Activated CD4-positive, alpha-beta T cell treated with anti-CD3 and anti-CD28 coated beads, Interleukin-2, amount 50 U/mL, for 48 hours (primary cell): ENCODE measurements at regions not wholly inside any gene's neighbourhood (a gene's known extent, or its start where the extent isn't known, plus 50 kb on each side); places are given as distances from the start of the nearest gene placed in this dataset.
"Not testable (repeated sequence)": the region's sequence is repeated elsewhere in the genome, so short reads cannot be mapped to it uniquely, and the experiment has no call there.

Experiments
- DNase-seq, 2 experiments: peaks; one replicate each; pipeline ENCODE4 v3.0.0-alpha.2; 2020

- no peak for DNase-seq
Observed at GRCh38 chr11:130979386-130979972, 63.2 kb upstream of the SNX19 start.

DNA sequence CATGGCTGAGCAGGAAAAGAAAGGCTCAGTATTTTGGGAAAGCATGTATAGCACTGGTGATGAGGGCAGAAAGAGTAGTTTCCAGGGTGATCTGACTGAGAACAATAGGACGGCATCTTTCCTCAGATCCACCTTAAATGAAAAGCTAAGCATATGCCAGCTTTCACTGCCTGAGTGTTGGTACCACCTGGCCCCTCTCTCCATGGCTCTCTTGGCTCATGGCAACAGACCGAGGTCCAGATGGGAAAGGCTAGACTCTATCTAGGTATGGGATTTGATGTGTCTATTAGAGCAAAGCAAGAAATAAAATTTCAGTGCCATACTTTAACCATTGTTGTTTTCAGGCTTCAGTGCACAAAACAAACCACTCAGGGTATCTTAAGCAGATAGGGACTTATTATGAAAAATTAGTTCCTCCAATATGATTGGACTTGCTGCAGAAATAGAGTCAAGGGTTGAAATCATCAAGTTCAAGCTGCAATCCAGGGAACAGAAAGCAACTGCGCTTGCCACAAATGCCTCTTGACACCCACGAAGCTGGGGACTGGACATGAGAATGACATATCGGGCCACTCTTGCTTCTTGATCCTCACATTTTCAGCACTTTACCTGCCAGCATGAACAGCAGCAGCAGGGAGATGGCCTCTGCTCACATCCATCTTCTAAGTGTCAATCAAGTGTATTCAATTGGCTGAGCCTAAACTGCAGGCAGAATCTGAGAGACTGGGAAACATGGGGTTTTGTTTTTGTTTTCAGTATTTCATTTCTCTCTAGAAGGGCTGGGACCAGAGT is 64.0 kb upstream of the SNX19 start:
- DNase-seq: no peak

DNA sequence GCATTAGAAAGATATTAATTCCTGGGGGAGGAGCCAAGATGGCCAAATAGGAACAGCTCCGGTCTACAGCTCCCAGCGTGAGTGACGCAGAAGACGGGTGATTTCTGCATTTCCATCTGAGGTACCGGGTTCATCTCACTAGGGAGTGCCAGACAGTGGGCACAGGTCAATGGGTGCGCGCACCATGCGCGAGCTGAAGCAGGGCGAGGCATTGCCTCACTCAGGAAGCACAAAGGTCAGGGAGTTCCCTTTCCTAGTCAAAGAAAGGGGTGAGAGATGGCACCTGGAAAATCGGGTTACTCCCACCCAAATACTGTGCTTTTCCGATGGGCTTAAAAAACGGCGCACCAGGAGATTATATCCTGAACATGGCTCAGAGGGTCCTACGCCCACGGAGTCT is 68.0 kb upstream of the SNX19 start:
- not testable (repeated sequence) for DNase-seq

GRCh38 chr11:130992788-130993187 is 76.5 kb upstream of the SNX19 start:
- no peak for DNase-seq

- DNase-seq: no peak
Observed at GRCh38 chr11:130994043-130994442, 77.8 kb upstream of the SNX19 start.

GRCh38 chr11:130995266-130995665 is 79.0 kb upstream of the SNX19 start:
- DNase-seq: no peak

- DNase-seq: no peak
Observed at GRCh38 chr11:130997278-130997677, 81.0 kb upstream of the SNX19 start.

DNA sequence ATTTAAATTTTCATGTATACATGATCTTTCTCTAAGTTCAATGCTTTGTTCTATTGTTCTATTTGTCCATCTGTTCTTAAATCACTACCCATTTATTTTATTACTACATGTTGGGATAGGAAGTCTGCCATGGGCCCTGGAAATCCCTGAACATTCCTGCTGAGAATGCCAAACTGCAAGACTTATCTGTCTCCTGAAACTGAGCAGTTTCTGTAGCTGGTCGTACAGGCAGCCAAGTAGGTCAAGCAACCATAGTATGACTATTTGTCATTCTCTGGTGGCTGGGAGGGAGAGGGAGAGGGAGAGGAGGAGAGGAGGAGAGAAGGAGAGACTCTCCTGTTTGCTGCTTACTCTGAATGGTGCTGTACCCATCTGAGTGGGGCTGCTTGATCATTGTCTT is 82.8 kb upstream of the SNX19 start:
- DNase-seq: no peak

- DNase-seq: no peak
Observed at GRCh38 chr11:130999992-131000770, 83.9 kb upstream of the SNX19 start.

DNA sequence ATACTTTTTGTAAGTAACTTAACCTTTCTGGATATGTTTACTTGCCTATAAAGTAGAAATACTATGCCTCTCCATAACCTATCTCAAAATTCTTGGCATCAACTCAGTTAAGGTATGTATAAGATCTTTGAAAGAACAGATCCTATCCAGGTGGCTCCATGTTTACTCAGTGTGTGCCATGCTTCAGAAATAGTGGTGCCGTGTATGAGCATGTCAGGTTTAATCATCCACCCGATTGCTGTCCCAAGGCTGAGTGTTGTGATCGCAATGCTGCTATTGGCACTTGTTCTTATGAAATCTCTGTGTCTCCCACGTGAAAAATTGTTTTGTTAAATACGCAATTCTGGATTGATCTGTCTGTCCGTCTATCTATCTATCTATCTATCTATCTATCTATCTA is 85.9 kb upstream of the SNX19 start:
- no peak for DNase-seq

DNA sequence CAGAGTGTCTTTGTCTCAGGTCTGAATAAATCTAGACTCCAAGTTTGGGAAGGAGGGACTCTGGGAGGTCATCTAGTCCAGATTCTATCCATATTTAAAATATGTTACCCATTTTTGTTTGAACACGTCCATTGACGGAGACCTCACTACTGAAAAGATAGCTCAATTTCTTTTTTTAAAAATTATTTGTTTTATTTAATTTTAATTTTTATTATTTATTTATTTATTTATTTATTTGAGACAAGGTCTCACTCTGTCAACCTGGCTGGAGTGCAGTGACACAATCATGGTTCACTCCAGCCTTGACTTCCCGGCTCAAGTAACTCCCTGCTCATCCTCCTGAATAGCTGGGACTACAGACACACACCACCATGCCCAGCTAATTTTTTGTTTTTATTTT is 89.5 kb upstream of the SNX19 start:
- no peak for DNase-seq

DNA sequence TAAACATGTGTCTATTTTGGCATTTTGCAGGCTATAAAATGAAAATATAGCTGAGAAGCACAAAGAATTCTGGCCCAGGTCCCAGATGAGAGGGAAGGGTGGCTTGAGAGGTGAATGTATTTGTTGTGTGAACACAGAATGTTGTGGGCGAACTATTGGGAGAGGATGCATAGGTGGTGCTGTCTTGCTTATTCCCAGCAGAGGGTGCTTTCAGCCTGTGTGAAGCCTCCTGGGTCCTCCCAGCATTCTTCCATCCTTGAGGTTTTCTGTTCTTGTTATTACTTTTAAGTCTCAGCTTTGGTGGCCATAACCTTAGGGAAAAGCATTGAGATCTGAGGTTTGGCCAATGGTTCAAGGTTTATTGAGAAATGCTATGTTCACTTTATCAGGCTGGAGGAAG is 108.7 kb upstream of the SNX19 start:
- no peak for DNase-seq

DNA sequence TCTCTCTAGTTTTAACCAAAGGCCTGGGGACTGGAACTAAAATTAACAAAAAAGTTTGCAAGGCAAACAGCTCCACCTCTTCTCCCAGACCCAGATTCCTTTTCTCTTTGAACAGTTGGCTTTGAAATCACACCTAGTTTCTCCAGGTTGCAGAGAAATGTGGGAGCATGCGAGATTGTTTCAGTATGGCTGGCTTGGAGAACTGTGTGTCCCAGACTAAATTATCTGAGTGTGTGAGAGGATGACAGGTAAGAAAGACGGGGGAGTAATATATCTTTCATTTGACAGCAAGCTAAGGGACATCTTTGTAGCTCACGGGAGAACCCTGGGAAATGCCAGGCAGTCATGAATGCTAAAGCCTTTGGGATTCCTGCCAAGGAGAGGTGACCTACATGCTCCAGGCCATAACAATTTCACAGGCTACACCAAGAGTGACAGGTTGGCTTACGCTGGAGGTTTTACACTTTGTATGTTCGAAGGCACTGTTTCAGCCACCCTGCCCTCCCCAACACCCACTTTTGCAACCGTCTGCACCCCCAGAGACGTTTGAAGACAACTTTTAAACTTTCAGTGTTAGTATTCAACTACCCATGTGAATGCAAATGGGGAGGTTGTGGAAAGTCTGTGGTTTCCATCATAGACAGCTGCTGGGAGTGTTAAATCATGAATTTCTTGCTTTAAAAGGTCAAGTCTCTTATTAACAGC is 109.3 kb upstream of the SNX19 start:
- DNase-seq: no peak

GRCh38 chr11:131027491-131027890 is 111.2 kb upstream of the SNX19 start:
- DNase-seq: no peak

GRCh38 chr11:131033151-131033651 is 116.9 kb upstream of the SNX19 start:
- DNase-seq: no peak

GRCh38 chr11:131036514-131036913 is 120.2 kb upstream of the SNX19 start:
- no peak for DNase-seq

DNA sequence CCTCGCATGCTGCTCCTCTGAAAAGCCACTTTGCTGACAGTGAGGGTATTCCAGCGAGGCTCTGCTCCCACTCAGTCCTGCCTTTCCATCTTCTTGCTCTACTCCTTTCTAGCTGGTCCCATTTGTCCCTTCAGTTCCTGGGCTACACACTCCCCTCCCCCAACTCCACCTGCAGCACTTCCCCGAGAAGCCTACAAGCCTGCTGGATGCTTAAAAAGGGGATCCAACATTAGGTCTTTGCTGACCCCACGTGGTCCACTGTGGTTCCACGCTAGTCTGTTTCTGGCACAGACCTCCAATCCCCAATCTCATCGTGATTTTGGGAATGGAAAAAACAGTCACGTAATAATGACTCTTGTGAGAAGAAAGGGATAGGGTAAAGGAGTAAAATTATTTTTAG is 121.6 kb upstream of the SNX19 start:
- no peak for DNase-seq

- no peak for DNase-seq
Observed at GRCh38 chr11:131038597-131038996, 122.3 kb upstream of the SNX19 start.

DNA sequence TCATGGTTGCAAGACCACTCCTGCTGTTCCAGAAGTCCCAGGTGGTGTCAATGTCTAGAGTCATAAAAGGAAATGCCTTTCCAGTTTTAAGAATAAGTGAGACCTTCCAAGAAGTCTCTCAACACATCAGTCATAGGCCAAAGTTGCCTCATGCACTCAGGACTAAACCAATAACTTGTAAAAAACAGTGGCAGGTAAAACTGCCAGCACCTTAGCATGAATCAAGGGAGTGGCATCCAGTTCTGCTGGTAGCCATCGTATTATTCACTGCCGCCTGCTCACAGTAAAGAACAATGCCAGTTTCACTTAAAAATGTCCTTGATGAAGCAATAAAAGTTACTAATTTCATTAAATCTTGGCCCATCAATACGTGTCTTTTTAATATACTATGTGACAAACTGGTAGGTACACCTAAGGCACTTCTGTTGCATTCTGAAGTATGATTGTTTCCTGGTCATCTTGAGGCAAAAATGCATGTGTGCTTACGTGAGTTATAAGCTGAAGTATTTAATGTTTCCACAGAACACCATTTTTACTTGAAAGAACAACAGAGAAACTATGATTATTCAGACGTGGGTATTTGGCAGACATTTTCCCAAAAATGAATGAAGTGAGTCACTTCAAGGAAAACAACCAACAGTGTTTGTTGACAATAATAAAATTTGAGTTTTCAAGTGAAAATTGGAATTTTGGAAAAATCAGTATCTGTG is 125.2 kb upstream of the SNX19 start:
- DNase-seq: no peak

- DNase-seq: no peak
Observed at GRCh38 chr11:131042041-131042390, 125.7 kb upstream of the SNX19 start.

DNA sequence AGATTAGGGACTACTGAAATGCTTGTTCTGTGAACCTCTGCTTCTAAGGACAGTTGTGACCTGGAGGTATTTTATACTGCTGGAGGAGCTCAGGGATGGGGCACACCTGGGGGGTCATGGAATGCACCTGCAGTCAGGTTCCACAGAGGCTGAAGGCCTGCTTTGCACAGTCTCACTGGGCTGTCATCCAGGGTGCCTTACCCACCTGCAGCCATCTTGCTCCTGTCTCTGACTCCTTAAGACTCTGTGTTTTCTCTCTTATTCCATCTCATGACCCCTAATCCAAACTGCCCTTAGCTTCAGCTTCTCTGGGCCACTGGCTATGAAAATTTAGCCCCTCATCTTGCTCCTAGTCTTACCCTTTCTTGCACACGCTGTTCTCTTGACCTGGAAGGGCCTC is 127.0 kb upstream of the SNX19 start:
- DNase-seq: no peak

DNA sequence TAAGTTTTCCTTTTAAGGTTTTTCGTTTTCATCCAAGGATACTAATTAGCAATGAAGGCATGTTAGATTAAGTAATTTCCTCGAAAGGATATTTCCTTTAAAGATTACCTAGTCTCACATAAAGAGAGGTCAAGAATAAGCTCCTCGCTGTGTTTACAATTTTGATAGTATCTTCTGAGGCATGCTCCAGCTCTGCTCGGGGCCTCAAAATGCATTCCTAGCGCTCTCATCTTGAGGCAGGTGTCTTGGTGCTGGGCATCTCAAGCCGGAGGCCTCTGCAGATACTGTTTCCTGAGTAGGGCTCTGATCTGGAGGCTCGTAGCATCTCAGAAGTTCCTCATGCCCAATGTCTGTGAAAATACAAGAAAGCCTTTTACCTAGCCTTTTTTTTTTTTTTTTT is 128.6 kb upstream of the SNX19 start:
- no peak for DNase-seq

- no peak for DNase-seq
Observed at GRCh38 chr11:131052367-131052766, 136.1 kb upstream of the SNX19 start.
